ENCODE measurements at regions not wholly inside any gene's neighbourhood (a gene's known extent, or its start where the extent isn't known, plus 50 kb on each side); places are given as distances from the start of the nearest gene placed in this dataset.
A peak's percentile ranks its signal among the peaks of the same experiment; 100 is the strongest.
"Not testable (repeated sequence)": the region's sequence is repeated elsewhere in the genome, so short reads cannot be mapped to it uniquely, and the experiment has no call there.

- not testable (repeated sequence) for ATAC-seq
These were observed 261.2 kb downstream of the ADGRD1 start for GRCh38 chr12:131214936-131215335.

GRCh38 chr12:131216587-131216986, 262.9 kb downstream of the ADGRD1 start:
- ATAC-seq = not testable (repeated sequence)

DNA sequence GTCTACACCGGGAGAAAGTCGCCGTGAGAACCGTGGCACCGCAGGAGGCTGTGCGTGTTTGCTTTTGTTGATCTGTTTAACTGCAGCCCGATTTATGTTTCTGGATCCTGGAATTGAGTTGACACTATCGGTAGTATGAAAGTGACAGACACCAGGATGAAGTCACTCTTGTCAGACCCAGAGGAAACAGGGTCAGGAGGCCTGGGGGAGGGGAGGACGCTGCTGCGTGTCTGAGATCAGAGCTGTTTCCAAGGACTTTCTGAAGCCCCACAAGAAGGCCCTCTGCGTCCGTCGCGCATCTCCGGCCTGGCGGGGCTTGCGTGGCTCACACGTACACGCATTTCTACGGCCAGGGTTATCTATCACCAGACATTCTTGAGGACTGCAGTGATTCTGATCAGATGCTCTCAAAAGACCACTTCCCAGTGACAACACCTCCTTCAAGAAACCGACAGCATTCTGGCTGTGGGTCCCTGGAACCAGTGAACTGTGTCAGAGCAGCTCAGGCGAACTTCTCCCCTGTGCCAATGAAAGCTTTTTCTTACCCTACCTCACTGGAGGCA, 263.4 kb downstream of the ADGRD1 start:
- no peak for ATAC-seq

DNA sequence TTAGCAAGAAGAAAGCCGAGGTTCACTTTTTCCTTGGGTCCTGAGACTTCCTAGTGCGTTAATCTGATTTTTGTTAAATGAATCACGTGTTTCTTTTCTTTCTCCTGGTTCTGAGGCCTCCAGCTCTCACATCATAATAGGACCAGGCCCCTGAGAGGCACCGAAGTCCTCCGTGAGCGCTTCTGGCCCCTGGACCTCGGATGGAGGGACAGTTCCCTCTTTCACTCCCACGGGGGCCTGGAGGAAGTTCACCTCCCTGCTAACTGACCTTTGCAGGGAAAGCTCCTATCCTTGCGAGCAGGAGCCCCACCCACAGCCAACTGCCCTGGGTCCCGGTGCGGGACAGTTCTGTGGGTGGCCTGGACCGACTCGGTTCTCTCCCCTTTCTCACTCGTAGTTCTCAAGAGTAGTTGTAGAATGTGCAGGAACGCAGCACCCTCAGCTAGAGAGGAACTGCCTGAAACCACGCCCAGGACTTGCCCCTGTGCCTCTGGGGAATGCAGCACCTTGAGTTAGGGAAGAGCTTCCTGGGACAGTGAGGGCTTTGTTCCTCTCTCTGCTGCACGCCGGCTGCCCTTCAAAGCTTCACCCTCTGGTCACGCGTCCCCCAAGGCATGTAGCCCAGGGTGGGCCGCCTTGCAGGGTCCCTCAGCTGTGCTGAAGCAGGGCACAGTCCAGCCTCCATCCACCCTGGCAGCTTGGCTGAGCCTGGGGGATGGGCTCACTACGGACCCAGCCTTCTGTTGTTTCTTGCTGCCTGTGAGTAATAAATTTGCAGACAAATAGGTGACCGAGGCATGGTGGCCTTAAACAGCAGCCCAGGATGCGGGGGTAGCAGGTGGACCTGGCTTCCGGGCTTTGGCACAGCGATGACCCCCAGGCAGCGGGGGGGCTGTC, 264.6 kb downstream of the ADGRD1 start:
- no peak for ATAC-seq

GRCh38 chr12:131218923-131219669, 265.4 kb downstream of the ADGRD1 start:
- no peak for ATAC-seq

- no peak for ATAC-seq
These were observed 266.1 kb downstream of the ADGRD1 start for GRCh38 chr12:131219670-131220330.

DNA sequence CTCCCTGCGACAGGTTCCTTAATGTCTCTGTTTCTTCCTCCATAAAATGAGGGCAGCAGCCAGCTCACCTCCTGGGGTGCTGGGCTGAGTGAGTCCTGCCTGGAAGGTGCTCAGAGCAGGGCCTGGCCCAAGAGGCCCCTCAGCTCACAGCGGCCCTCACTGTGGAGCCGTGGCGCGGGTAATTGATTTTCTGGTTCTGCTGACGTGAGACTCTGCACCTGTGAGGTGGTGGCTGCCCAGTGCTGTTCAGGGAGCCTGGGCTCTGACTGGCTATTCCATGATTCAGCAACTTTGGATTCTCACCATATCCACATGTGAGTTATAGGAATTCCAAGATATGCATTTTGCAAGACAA, 266.6 kb downstream of the ADGRD1 start:
- no peak for ATAC-seq

DNA sequence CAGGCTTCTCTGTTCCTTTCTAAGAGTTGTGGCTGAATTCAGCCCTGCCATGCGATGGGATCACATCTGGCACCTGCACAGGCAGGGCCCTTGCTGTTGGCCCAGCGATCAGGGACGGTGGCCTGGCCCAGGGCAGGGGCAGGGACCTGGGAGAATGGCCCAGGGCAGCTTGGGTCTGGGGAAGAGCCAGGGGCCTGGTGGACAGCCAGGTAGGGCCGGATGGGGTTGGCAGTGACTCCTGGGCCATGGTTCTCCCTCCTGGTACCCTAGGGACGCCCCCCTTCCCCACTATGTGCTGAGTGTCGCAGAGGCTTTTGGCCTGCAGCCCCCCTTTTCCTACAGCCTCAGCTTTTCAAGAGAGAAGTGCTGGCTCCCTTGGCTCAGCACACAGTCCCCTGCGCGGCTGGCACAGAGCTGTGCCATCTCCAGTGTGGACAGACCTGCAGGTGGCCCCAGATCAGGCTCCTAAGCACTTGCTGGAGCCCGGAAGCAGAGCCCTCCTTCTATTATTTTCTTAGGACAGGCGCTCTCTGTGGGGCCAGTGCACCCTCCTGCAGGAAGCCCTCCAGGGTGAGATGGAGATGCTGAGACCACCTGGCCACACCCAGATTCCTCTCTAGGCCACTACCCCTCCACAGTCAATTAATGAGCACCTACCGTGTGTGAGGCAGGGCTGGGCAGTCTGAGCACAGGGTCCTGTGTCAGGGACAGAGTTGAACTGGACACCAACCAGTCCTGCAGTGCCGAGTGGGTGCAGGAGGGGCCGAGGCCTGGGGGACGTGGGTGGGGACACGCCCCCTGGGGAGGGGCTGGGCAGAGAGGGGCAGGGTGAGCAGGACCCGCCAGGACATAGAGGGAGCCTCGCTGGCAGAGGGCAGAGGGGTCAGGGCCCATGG, 267.6 kb downstream of the ADGRD1 start:
- no peak for ATAC-seq

- ATAC-seq = no peak
These were observed 268.2 kb downstream of the ADGRD1 start for GRCh38 chr12:131221957-131222328.

GRCh38 chr12:131222329-131223139, 268.8 kb downstream of the ADGRD1 start:
- ATAC-seq = peak in 1 of 2 donors; percentile 21

DNA sequence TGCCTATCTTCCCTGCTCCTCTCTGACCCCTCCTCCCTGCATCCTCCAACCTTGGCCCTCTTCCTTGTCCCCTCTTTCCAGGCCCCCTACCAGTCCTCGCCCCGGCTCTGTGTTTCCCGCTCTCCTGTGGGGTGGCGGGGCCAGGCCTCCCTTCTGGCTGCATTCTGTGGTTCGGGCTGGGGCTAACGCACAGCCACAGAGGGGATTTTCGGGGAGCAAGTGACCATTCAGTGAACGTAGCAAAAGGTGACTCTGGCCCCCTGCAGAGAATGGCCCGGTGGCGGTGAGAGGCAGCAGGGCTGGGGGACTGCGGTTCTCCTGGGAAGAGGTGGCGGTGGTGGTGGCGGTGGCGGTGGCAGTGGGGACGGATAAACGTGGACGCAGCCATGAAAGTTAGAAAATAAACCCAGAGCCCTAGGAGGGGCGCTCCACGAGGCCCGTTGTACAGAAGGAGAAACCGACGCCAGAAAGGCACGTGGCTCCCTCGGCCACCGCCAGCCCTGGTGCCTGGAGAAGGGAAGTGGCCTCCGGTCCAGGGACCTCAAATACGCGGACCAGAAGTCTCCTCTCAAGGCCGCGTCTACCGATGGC, 269.6 kb downstream of the ADGRD1 start:
- ATAC-seq = no peak

DNA sequence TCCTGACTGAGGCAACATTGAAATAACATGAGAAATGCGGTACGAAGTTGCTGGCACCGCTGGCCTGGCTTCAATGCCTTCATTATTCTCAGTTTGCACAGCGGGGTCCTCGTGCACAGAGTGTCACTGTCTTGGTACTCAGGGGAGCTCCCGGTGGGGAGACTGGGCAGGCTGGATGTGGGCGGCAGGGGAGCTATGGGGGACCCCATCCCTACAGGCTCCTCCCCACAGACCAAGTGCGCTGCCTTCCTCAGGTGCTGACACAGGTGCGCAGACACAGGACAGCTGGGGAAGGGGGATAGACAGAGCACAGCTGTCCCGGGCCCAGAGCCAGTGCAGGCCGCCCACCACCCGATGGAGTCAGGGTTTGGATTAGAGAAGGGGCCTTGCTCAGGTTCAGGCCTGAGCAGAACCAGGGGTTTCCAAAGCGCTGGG, 270.1 kb downstream of the ADGRD1 start:
- no peak for ATAC-seq

- ATAC-seq = not testable (repeated sequence)
These were observed 270.7 kb downstream of the ADGRD1 start for GRCh38 chr12:131224226-131225065.

- not testable (repeated sequence) for ATAC-seq
These were observed 271.3 kb downstream of the ADGRD1 start for GRCh38 chr12:131225066-131225380.

DNA sequence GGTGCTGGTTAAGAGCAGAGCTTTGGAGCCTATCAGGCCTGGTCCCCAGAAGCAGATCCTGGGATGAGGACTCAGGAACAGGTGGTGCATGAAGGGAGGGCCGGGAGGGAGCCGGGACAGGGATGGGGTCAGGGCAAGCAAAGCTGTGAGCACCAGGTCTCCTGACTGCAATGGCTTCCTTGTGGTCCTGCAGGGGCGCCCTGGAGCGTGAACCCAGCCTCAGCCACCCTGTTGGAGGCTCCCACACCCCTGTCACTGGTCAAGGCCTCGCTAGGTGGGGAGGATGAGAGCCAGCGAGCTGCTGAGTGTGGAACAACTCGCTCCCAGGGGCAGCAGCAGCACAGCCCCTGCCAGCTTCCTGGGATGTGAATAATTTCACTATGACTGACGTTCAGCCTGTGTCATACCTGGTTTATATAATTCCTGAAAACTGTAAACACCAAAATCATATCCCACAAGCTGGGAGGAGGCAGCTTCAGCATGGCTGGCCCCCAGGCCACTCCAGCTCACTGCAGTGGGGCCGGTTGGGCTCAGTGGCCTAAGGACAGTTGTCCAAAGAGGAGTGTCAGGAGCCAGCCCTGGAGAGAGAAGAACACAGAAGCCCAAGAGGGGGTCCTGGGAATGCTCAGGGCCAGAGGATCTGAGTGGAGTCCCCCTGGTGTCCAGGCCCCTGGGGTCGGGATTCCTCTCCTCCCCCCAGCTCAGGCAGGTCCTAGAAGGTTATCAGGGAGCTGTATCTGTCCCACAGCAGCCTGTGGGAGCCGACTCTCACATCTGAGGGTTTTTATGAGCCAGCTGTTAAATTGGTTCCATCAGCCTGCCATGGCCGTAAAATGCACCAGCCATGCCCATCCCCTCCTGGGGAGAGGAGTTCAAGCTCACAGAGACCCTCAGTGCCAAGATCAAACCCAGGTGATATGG, 272.9 kb downstream of the ADGRD1 start:
- no peak for ATAC-seq

- ATAC-seq = not testable (repeated sequence)
These were observed 273.9 kb downstream of the ADGRD1 start for GRCh38 chr12:131227641-131228040.

GRCh38 chr12:131229079-131229425, 275.3 kb downstream of the ADGRD1 start:
- not testable (repeated sequence) for ATAC-seq

DNA sequence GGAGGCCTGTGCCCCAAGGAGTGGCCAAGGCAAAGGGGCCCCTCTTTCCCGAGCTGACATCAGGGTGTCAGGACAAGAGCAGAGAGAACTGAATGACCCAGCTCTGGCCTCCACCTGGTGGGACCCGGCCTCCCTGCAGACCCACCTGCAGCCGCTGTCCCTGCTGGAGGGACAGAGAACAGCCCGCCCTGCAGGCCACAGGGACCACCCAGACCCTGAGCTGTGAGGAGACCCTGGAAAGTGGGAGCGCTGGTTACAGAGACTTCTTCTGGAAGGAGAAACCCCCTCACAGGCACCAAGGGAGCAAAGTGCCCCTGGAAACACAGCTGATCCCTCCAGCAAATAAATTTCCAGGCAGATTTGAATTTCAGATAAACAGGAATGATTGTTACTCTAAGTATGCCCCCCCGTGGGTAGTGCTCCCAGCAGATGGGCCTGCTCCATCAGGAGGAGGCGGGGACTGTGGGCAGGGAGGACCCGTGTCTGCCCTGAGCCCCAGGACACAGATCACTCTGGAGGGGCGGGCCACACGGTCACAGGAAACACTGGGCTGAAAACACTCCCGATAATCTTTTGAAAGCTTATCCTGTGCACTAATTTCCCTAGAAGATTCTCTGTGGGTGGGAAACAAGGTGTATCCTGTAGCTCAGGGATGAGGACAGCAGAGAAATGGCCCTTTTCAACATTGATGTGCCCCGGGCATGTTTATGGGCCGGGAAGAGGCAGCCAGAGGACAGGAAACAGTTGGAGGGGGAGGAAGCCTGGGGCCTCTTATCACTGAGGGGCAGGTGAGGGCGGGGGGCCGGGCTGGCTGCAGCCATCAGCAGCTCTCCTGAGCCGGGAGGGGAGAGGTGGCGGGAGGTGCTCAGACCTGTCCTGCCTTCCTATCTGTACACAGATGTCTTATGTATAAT, 276.0 kb downstream of the ADGRD1 start:
- ATAC-seq = no peak
